Large intestine (tissue), 3 donors: ENCODE measurements at regions not wholly inside any gene's neighbourhood (a gene's known extent, or its start where the extent isn't known, plus 50 kb on each side); places are given as distances from the start of the nearest gene placed in this dataset.
"Not testable (repeated sequence)": the region's sequence is repeated elsewhere in the genome, so short reads cannot be mapped to it uniquely, and the experiment has no call there.

Experiments used
- DNase-seq, 2 donors: peaks; one replicate each; pipeline versions ENCODE4 v3.0.0 to v3.0.0-alpha.2; 2013
- H3K27ac ChIP-seq: one replicate; pipeline ENCODE4 v1.5.1; 2013; ENCODE audit warnings: low read length
- H3K27me3 ChIP-seq: 2 replicates; pipeline ENCODE4 v1.6.1; 2013; ENCODE audit warnings: low read length; ENCODE audit not compliant: control insufficient read depth, insufficient read depth
- H3K36me3 ChIP-seq: 2 replicates; pipeline ENCODE4 v1.6.1; 2013; ENCODE audit warnings: low read length; ENCODE audit not compliant: control insufficient read depth, insufficient read depth
- H3K4me1 ChIP-seq: one replicate; pipeline ENCODE4 v1.6.1; 2013; ENCODE audit warnings: low read length; ENCODE audit not compliant: control insufficient read depth, insufficient read depth
- H3K4me3 ChIP-seq: one replicate; pipeline ENCODE4 v1.5.1; 2013; ENCODE audit warnings: low read length
- H3K9me3 ChIP-seq: one replicate; pipeline ENCODE4 v1.6.1; 2013; ENCODE audit warnings: mild to moderate bottlenecking, low read depth, low read length, moderate library complexity; ENCODE audit not compliant: control insufficient read depth
- WGBS: methylation state at CpG from one replicate; pipeline ENCODE4 v1.1.5; 2013; ENCODE audit warnings: low lambda C conversion rate; ENCODE audit not compliant: insufficient coverage; 5-methylcytosine and 5-hydroxymethylcytosine counted together

DNA sequence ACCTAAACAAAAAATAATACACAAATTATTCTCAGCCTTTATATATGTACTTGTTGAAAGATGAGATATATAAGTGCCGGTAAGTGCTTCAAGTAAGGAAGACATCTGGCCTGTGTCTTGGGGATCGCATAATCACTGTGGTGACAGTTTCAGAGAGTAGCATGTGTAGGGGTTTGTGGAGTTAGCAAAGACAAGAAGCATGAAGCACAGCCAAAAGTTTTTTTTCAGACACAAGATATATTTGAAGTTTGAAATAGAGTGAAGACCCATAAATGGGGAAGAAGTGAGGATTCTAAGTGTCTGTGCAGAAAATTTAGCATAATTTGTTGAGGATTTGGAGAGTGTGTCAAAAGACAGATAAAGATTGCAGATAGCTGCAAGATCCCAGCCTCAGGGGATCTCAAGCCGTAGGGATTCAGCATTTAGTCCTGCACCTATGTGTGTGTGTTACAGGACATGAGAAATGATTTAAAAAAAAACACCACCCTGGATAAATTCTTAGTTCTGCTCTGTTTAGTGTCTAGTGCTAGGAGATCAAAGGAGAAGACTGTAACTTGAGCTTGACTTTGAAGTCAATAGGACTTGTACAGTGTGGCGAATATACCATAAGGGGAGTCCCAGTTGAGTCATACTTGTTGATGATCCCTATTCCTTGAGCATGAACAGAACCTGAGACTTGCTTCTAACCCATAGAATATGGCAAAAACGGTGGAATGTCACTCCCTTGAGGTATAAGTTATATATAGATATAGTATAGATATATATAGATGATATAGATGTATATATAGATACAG, 123.9 kb upstream of the GRM7 start:
- Histone ChIP-seq H3K4me1 (no peaks in the 10 kb centered on the region), H3K36me3 (no peaks in the 10 kb centered on the region), H3K4me3 (no peak overlapping the region), H3K9me3 (no peaks in the 10 kb centered on the region), H3K27ac (no peak overlapping the region), H3K27me3 (no peaks in the 10 kb centered on the region)
- no peak for DNase-seq
- WGBS = 57% methylated on average over 1 of the region's 5 CpGs

DNA sequence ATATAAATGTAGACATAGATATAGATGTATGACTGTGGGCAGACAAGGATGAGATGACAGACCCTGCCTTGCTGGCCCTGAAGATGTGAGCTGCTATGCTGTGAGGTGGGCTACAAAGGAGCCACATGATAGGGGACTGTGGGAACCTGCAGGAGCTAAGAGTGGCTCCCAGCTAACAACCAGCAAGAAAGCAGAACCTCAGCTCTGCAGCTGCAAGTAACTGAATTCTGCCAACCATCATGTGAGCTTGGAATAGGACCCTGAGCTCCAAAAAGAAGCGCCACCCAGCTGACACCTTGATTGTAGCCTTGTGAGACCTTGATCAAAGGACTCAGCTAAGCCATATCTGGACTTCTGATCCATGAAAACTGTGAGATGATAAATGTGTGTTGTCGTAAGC, 123.3 kb upstream of the GRM7 start:
- H3K36me3 ChIP-seq = no peaks in the 10 kb centered on the region
- no peak overlapping the region for H3K27ac ChIP-seq
- H3K27me3 ChIP-seq = no peaks in the 10 kb centered on the region
- no CpG with 5 or more reads among the region's 2 CpGs for WGBS
- DNase-seq = no peak
- no peaks in the 10 kb centered on the region for H3K4me1 ChIP-seq
- H3K4me3 ChIP-seq = no peak overlapping the region
- no peaks in the 10 kb centered on the region for H3K9me3 ChIP-seq

DNA sequence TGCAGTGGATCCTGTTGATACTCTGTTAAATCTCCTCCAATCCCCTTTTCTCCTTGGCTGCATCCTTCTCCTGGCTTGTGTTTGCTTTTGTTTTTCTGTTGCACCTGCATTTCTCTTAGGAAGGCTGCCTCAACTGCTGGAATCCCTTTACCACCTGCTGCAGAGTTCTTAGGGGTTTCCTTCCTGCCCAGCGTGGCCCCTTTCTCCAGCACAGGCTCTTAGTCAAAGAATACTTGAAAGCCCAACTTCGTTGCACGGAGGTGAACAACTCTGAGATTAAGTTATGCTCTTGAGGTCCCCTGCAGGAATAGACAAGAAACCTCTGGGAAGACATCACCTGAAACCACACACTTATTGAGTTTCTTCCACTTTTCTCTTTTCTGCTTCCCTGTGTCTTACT, 121.6 kb upstream of the GRM7 start:
- no peaks in the 10 kb centered on the region for H3K36me3 ChIP-seq
- WGBS = no CpG with 5 or more reads among the region's 3 CpGs
- H3K4me1 ChIP-seq = no peaks in the 10 kb centered on the region
- H3K27ac ChIP-seq = no peak overlapping the region
- H3K4me3 ChIP-seq = no peak overlapping the region
- DNase-seq = no peak
- H3K27me3 ChIP-seq = no peaks in the 10 kb centered on the region
- no peaks in the 10 kb centered on the region for H3K9me3 ChIP-seq

DNA sequence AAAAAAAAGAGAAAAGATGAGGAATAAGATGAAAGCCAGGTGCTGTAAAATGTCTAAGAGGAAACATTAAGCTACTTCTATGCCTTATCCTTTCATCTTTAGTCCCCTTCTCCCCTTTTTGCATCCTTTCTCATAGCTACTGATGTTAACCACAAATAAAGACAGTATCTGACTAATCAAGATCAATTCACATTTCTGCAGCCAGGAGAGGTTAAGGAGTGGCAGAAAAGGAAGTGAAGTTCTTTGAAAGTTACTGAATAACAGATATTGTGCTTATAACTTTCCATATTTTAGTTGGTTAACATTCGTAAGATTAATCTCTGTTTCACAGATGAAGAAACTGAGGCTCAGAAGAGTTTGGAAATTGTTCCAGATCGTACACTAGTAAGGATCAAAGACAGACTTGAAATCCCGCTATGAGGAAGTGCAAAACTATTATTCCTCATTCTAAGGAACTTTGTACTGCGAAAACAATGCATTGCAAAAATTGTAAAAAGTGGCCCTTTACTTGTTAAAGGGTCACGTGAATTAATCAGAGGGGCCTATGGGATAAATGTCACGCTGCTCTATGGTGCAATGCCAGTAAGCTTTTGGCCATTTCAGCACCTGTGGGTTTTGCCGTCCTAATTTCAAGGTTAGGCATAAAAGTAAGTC, 117.7 kb upstream of the GRM7 start:
- Histone ChIP-seq H3K4me3 (no peak overlapping the region), H3K4me1 (no peaks in the 10 kb centered on the region), H3K27ac (no peak overlapping the region), H3K36me3 (no peaks in the 10 kb centered on the region), H3K9me3 (no peaks in the 10 kb centered on the region), H3K27me3 (no peaks in the 10 kb centered on the region)
- DNase-seq = no peak
- WGBS = 80% methylated on average over 2 of the region's 7 CpGs

DNA sequence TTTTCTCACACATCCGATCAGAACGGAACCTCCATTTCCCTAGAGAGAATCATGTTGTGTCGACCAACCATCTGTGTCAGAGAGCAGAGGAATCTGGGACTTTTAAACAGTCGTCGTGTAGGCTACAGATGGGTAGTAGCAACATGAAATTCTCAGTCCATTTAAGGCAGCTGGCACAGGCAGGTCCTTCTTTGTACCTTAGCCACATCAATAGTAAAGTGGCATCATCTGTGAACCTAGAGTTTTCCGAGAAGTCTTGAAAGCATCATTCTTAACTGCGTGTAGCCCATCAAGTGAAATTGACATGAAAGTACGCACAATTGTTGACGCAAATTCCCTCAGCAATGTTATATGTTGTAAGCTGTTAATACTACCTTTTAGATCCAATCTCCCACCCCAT, 114.5 kb upstream of the GRM7 start:
- H3K4me1 ChIP-seq = no peaks in the 10 kb centered on the region
- H3K27me3 ChIP-seq = no peaks in the 10 kb centered on the region
- no peaks in the 10 kb centered on the region for H3K36me3 ChIP-seq
- WGBS = 86% methylated on average over 3 of the region's 9 CpGs
- H3K27ac ChIP-seq = no peak overlapping the region
- H3K9me3 ChIP-seq = no peaks in the 10 kb centered on the region
- DNase-seq = no peak
- H3K4me3 ChIP-seq = no peak overlapping the region

DNA sequence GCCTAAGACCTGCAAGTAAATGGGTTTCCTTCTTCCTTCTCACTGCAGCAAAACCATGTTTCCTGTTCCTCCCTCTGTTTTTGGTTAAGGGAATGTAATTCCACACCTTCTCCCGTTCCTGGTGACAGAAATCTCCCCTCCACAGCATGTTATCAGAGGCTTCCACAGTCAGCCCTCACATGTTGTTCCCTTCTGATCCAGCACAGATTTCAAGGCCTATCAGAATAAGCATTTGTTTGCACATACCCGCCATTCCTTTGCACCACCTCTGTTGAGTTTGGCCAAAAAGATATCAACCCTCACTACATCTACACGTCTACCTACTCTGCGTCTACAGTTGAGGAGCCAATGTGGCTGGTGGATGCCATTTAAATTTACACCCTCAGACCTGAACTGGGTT, 113.9 kb upstream of the GRM7 start:
- no peaks in the 10 kb centered on the region for H3K4me1 ChIP-seq
- no peaks in the 10 kb centered on the region for H3K36me3 ChIP-seq
- peak in 1 of 2 donors; percentile 2 for DNase-seq
- no CpG with 5 or more reads among the region's 4 CpGs for WGBS
- no peak overlapping the region for H3K4me3 ChIP-seq
- H3K27me3 ChIP-seq = no peaks in the 10 kb centered on the region
- no peak overlapping the region for H3K27ac ChIP-seq
- no peaks in the 10 kb centered on the region for H3K9me3 ChIP-seq

DNA sequence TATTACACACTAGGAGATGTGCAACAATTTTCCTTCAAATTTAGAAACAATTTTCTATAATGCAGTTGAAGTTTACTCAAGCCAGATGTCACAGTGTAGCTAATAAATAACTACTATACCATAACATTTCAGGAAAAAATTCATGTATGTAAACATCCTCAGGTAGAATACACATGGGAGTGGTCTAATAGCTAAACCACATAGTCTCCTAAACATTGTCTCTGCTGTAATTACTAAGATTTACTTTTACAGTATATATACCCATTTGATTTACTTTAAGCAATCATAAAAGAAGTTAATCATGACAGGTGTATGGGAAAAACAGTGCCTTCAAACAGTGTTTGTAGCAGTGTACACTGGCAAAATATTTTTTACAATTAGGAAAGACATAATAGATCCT, 110.1 kb upstream of the GRM7 start:
- H3K4me3 ChIP-seq = no peak overlapping the region
- H3K36me3 ChIP-seq = no peaks in the 10 kb centered on the region
- no peaks in the 10 kb centered on the region for H3K9me3 ChIP-seq
- DNase-seq = no peak
- no peaks in the 10 kb centered on the region for H3K27me3 ChIP-seq
- no peaks in the 10 kb centered on the region for H3K4me1 ChIP-seq
- no peak overlapping the region for H3K27ac ChIP-seq

DNA sequence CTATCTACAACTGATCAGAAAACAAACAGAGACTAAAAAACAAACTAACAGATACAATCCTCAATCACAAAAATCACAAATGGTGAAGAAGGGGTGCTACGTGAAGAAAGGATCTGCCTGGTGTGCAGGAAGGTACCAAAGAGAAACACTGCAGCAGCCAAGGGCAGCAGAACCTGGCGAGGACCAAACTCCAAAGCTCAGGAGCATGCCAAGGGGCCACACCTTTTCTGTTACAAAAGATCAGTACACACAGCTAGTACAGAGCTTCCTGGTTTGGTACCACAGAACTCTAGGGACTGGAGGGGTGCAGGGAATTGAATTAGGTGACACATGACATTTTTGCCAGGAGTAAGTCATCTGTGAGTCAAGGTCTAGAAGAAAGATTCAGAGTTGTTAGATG, 107.4 kb upstream of the GRM7 start:
- no peak for DNase-seq
- no peak overlapping the region for H3K4me3 ChIP-seq
- no peak overlapping the region for H3K27ac ChIP-seq
- no peaks in the 10 kb centered on the region for H3K9me3 ChIP-seq
- WGBS = no CpG with 5 or more reads among the region's 2 CpGs
- H3K4me1 ChIP-seq = no peaks in the 10 kb centered on the region
- no peaks in the 10 kb centered on the region for H3K27me3 ChIP-seq
- no peaks in the 10 kb centered on the region for H3K36me3 ChIP-seq

DNA sequence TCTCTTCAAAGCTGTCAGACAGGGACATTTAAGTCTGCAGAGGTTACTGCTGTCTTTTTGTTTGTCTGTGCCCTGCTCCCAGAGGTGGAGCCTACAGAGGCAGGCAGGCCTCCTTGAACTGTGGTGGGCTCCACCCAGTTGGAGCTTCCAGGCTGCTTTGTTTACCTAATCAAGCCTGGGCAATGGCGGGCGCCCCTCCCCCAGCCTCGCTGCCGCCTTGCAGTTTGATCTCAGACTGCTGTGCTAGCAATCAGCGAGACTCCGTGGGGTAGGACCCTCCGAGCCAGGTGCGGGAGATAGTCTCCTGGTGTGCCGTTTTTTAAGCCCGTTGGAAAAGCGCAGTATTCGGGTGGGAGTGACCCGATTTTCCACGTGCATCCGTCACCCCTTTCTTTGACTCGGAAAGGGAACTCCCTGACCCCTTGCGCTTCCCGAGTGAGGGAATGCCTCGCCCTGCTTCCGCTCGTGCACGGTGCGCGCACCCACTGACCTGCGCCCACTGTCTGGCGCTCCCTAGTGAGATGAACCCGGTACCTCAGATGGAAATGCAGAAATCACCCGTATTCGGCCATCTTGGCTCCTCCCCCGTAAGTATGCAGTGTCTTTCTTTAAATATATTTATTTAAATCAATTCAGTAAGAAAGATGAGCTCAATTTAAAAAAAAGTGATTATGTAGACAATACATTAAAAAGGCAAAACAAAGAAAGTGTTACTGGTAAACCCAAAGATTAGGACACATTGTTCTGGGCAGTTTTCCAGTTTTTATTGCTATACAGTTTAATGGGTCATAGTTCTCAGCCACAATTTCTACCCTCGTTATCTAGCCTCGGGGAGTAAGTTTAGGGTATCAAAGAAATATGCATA, 91.2 kb upstream of the GRM7 start:
- not testable (repeated sequence) for H3K9me3 ChIP-seq, H3K27me3 ChIP-seq, H3K27ac ChIP-seq, DNase-seq, H3K4me1 ChIP-seq, H3K36me3 ChIP-seq, H3K4me3 ChIP-seq
- 96% methylated on average over 3 of the region's 32 CpGs for WGBS

DNA sequence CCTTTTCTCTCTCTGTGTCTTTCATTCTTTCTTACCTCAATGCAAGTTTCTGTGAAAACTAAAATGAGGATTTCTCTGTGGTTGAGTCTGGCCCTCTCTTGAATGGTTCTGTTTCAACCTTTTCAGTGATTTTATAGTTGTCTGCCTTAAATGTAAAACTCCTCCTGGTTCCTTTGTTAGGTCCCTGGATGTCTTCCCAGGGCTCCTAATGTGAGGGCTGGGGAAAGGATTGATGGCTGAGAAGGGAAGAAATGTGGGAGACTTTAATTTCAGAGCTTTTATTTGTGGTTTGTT, 90.6 kb upstream of the GRM7 start:
- H3K4me1 ChIP-seq = no peaks in the 10 kb centered on the region
- H3K27me3 ChIP-seq = no peaks in the 10 kb centered on the region
- no peak overlapping the region for H3K27ac ChIP-seq
- no peak for DNase-seq
- no peaks in the 10 kb centered on the region for H3K36me3 ChIP-seq
- H3K9me3 ChIP-seq = peaks cover 3% of the 10 kb centered on the region
- no peak overlapping the region for H3K4me3 ChIP-seq
